ENCODE measurements at regions not wholly inside any gene's neighbourhood (a gene's known extent, or its start where the extent isn't known, plus 50 kb on each side); places are given as distances from the start of the nearest gene placed in this dataset.

DNA sequence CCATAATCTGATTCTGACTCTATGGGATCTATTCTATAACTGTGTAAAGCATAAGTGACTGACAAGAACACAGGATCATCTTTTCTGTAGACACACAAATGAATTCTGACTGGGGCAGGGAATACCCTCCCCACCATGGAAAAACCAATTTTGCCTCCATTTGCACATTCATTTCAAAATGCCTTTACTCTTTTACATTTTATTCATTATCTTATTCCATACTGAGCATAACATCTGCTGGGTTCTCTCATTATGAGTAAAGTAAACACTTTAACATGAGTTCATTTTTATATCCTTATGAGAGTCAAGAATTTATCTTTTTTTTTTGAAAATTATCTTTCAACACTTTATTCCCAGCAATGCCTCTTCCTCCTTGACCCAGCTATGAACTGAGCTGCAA is 163.5 kb downstream of the RNF152 start:
- Mint-ChIP-seq H3K36me3 (ENCODE audit: insufficient read depth) (peaks cover 3% of the 10 kb centered on the region), H3K9me3 (ENCODE audit: low read depth) (peaks cover 21% of the 10 kb centered on the region), H3K27me3 (no peaks in the 10 kb centered on the region), H3K27ac (no peak overlapping the region), H3K4me3 (ENCODE audit: low read depth) (no peak overlapping the region), H3K4me1 (ENCODE audit: low read depth) (peaks cover 13% of the 10 kb centered on the region)
- no peak for DNase-seq (ENCODE audit: low spot score, unreplicated experiment)
- TF ChIP-seq CTCF (IDR thresholded peaks at IDR 0.05; ENCODE audit: unreplicated experiment) = no peak

DNA sequence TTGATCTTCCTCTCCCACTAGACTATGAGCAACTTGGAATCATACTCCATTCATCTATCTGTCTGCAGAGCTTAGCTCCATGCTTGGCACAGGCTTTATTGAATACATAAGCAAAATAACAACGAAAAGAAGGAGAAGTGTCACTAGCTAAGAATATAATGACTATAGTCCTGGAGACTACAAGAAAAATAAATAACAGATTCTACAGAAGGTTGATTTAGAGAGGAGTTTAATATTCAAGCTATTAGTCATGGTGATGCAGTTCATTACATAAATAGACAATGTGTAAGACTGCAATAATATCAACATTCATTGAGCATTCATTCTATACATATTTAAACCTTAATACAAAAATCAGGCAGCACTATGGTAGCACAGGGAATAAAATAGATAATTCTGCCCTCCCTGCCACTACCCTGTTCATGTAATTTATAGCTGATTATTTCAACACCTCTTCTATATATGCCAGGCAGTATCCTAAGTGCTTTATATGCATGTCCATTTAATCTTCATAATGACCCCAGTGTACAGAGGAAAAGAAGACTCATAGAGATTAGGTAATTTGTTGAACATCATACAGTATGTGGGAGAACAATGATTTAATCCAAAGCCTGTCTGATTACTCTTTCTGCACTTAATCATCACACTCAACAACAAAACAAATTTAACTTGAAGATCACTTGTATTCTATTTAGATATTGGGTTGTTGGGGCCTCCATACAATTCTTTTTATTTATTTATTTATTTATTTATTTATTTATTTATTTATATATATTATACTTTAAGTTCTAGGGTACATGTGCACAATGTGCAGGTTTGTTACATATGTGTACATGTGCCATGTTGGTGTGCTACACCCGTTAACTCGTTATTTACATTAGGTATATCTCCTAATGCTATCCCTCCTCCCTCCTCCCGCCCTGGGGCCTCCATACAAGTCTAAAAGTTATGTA is 165.3 kb downstream of the RNF152 start:
- no peak overlapping the region for H3K27ac Mint-ChIP-seq
- H3K36me3 Mint-ChIP-seq (ENCODE audit: insufficient read depth) = peaks cover 3% of the 10 kb centered on the region
- no peak overlapping the region for H3K4me3 Mint-ChIP-seq (ENCODE audit: low read depth)
- peaks cover 9% of the 10 kb centered on the region for H3K4me1 Mint-ChIP-seq (ENCODE audit: low read depth)
- peaks cover 21% of the 10 kb centered on the region for H3K9me3 Mint-ChIP-seq (ENCODE audit: low read depth)
- TF ChIP-seq CTCF (IDR thresholded peaks at IDR 0.05; ENCODE audit: unreplicated experiment) = no peak
- H3K27me3 Mint-ChIP-seq = no peaks in the 10 kb centered on the region
- DNase-seq (ENCODE audit: low spot score, unreplicated experiment) = no peak

GRCh38 chr18:61724532-61724931 is 168.3 kb downstream of the RNF152 start:
- TF ChIP-seq CTCF (IDR thresholded peaks at IDR 0.05; ENCODE audit: unreplicated experiment) = no peak
- peaks cover 3% of the 10 kb centered on the region for H3K36me3 Mint-ChIP-seq (ENCODE audit: insufficient read depth)
- H3K4me3 Mint-ChIP-seq (ENCODE audit: low read depth) = no peak overlapping the region
- H3K9me3 Mint-ChIP-seq (ENCODE audit: low read depth) = peaks cover 16% of the 10 kb centered on the region
- no peak overlapping the region for H3K27ac Mint-ChIP-seq
- peaks cover 18% of the 10 kb centered on the region for H3K4me1 Mint-ChIP-seq (ENCODE audit: low read depth)
- DNase-seq (ENCODE audit: low spot score, unreplicated experiment) = no peak
- H3K27me3 Mint-ChIP-seq = no peaks in the 10 kb centered on the region

GRCh38 chr18:61722247-61722646 is 170.6 kb downstream of the RNF152 start:
- Mint-ChIP-seq H3K27me3 (no peaks in the 10 kb centered on the region), H3K36me3 (ENCODE audit: insufficient read depth) (peaks cover 3% of the 10 kb centered on the region), H3K27ac (no peak overlapping the region), H3K4me1 (ENCODE audit: low read depth) (peaks cover 18% of the 10 kb centered on the region), H3K4me3 (ENCODE audit: low read depth) (no peak overlapping the region), H3K9me3 (ENCODE audit: low read depth) (peaks cover 15% of the 10 kb centered on the region)
- DNase-seq (ENCODE audit: low spot score, unreplicated experiment) = no peak
- no peak for TF ChIP-seq CTCF (IDR thresholded peaks at IDR 0.05; ENCODE audit: unreplicated experiment)

GRCh38 chr18:61720496-61720895 is 172.3 kb downstream of the RNF152 start:
- no peak for DNase-seq (ENCODE audit: low spot score, unreplicated experiment)
- H3K4me3 Mint-ChIP-seq (ENCODE audit: low read depth) = no peak overlapping the region
- peaks cover 9% of the 10 kb centered on the region for H3K9me3 Mint-ChIP-seq (ENCODE audit: low read depth)
- TF ChIP-seq CTCF (IDR thresholded peaks at IDR 0.05; ENCODE audit: unreplicated experiment) = no peak
- peaks cover 18% of the 10 kb centered on the region for H3K4me1 Mint-ChIP-seq (ENCODE audit: low read depth)
- H3K27ac Mint-ChIP-seq = no peak overlapping the region
- no peaks in the 10 kb centered on the region for H3K27me3 Mint-ChIP-seq
- H3K36me3 Mint-ChIP-seq (ENCODE audit: insufficient read depth) = no peaks in the 10 kb centered on the region

Measured in progenitor cell of endocrine pancreas (in vitro differentiated cells).